IPS-15b (cell line): ENCODE measurements at regions not wholly inside any gene's neighbourhood (a gene's known extent, or its start where the extent isn't known, plus 50 kb on each side); places are given as distances from the start of the nearest gene placed in this dataset.

Source experiments
- H3K27me3 ChIP-seq: one replicate; pipeline ENCODE4 v1.6.1; 2013; ENCODE audit warnings: low read length; ENCODE audit not compliant: control insufficient read depth, insufficient read depth
- H3K36me3 ChIP-seq: one replicate; pipeline ENCODE4 v1.6.1; 2013; ENCODE audit warnings: low read length; ENCODE audit not compliant: control insufficient read depth, insufficient read depth
- H3K4me1 ChIP-seq: one replicate; pipeline ENCODE4 v1.6.1; 2013; ENCODE audit warnings: mild to moderate bottlenecking, low read length; ENCODE audit not compliant: control insufficient read depth, insufficient read depth
- H3K4me3 ChIP-seq: one replicate; pipeline ENCODE4 v1.5.1; 2013; ENCODE audit warnings: low read depth, low read length
- H3K9ac ChIP-seq: one replicate; pipeline ENCODE4 v1.6.1; 2013; ENCODE audit warnings: low read depth, mild to moderate bottlenecking, low read length
- H3K9me3 ChIP-seq: one replicate; pipeline ENCODE4 v1.6.1; 2013; ENCODE audit warnings: mild to moderate bottlenecking, low read length; ENCODE audit not compliant: control insufficient read depth, insufficient read depth

DNA sequence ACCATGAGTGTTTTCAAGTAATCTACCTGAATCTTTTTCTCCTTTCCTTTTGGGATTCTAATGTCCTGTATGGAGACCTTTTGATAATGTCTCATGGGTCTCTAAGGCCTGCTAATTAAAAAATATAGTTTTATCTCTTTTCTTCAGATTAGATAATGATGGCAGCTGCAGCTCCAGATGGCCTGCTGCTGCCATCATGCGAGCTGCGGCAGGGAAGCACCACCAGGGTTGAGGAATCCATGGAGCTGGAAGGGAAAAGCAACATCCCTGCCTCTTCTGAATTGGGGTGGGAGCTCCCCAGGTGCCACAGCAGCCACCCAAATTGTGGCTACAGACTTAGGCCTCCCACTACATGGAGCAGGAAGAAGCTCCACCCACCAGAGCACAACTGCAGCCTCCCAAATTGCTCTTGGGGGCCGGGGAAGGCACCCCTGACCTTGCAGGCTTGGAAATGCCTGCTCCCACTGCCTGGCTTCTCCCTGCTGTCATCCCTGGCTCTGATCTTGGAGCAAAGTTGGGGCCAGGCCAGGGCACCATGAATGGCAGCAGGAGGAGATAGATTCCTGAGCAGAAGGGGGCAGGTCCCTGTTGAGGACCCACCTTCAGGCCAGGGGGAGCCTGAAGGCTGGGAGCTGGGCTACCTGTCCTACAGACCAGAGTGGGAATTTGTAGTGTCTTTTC lies 189.6 kb upstream of the MAN1A1 start:
- Histone ChIP-seq H3K4me3 (no peak overlapping the region), H3K9ac (no peak overlapping the region), H3K4me1 (no peaks in the 10 kb centered on the region), H3K36me3 (no peaks in the 10 kb centered on the region), H3K27me3 (no peaks in the 10 kb centered on the region), H3K9me3 (no peaks in the 10 kb centered on the region)

DNA sequence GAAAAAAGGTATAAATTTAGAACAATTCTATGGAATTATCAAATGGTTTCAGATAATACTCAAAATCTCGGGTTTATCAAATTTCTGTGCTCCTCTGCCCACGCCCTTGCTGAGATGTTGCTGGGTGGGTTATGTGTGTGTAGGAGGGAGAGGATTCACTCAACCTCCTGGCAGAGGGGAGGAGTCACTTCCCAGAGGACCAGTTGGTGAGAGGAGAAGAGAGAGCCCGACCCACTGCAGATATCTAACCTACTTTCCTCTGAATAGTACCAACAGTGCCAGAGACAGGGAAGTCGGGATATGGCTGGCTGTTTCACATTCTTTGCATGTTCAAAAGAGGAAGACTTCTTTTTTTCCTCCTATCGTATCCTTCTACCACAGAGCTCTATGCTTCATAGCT lies 187.1 kb upstream of the MAN1A1 start:
- Histone ChIP-seq H3K4me1 (no peaks in the 10 kb centered on the region), H3K9me3 (no peaks in the 10 kb centered on the region), H3K36me3 (no peaks in the 10 kb centered on the region), H3K27me3 (no peaks in the 10 kb centered on the region), H3K9ac (no peak overlapping the region), H3K4me3 (no peak overlapping the region)

DNA sequence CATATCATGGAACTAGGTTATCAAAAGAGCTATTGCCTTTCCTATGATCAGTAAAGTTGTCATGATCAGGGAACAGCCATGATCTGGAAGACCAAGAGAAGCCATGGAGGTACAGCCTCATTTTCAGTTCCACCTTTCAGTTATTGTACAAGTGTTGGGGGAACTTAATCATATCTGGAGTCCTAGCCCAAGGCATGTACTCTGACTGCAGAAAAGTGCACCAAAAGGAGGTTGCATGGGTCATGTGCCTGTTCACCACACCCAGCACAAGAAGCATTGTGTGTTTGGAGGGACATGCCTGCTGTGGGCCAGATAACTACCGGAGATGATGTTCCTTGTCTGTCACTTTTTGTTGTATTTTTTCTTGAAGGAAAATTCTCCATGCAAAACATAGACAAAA lies 185.8 kb upstream of the MAN1A1 start:
- H3K36me3 ChIP-seq: no peaks in the 10 kb centered on the region
- H3K9ac ChIP-seq: no peak overlapping the region
- no peak overlapping the region for H3K4me3 ChIP-seq
- no peaks in the 10 kb centered on the region for H3K4me1 ChIP-seq
- H3K27me3 ChIP-seq: no peaks in the 10 kb centered on the region
- H3K9me3 ChIP-seq: no peaks in the 10 kb centered on the region

DNA sequence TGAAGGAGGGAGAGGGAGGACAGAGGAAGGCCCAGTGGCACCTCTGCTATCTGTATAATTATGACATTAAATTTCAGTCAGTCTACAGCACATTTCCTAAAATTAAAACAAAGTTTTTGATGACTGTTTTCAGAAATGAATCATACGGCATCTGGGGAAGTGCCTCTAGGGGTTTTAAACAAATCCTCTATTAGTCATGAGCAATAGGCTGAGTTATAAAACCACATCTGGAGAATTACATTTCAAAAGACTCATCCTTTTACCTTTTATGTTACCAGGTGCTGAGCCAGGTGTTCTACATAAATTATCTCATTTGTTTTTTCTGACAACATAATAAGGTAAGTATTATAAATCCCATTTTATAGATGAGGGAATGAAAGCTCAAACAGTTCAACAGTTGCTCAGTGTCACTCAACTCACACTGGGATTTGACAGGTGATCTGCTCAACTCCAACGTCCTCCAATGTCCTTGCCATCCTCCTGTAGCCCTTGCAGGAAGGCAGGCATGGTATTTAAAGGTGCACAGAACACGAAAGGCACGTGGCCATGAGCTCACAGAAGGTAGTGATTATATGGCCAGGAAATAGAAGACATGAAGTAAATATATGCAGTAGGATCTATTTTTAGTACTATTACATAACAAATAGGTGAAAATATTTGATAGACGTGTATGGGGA lies 184.2 kb upstream of the MAN1A1 start:
- Histone ChIP-seq H3K27me3 (no peaks in the 10 kb centered on the region), H3K4me1 (no peaks in the 10 kb centered on the region), H3K36me3 (no peaks in the 10 kb centered on the region), H3K9me3 (no peaks in the 10 kb centered on the region), H3K4me3 (no peak overlapping the region), H3K9ac (no peak overlapping the region)

DNA sequence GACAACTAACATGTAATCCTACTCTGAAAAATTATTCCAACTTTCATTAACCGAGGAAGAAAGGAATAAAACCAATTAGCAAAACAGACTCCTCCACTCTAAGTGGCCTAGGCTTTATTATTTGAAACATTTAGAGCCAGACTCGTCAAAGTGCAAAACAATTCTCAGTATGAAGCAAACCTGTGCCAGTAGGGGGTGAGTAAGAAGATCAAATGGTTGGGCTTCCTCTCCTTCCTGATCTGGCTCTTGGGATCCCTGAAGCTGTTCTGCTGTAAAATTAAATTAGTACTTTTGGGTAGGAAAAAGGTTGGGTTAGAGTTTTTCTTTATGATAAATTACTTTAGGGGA lies 177.6 kb upstream of the MAN1A1 start:
- Histone ChIP-seq H3K27me3 (no peaks in the 10 kb centered on the region), H3K9ac (no peak overlapping the region), H3K36me3 (no peaks in the 10 kb centered on the region), H3K4me3 (no peak overlapping the region), H3K9me3 (no peaks in the 10 kb centered on the region), H3K4me1 (peaks cover 11% of the 10 kb centered on the region)

DNA sequence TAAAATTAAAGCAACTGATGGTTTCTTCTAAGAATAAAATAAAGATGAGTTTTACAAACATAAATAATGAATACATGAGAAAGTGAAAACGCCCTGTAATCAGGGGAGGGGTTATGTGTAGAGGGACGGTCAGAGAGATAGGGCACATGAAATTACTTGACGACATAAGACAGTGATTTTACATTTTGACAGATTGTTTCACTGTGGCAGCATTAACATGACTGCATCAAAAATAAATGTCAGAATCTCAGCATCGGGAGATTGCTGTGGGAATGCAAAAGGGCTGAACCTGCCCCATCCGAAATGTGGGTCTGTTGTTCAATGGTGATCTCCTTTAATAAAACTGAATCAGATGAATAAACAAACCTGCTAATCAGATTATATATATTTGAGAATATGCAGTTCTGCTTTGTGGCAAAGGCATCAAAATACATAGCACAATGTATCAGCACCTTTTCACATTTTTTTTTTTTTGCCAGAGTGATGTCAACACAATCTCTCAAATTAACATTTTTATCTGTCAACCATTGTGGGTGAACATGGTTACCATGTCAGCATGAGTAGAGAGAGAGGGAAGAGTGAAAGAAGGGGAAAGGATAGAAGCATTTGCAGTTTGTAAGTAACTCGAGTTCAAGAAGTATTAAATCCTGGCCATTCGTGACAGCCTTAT lies 177.1 kb upstream of the MAN1A1 start:
- H3K4me1 ChIP-seq: peaks cover 11% of the 10 kb centered on the region
- no peak overlapping the region for H3K4me3 ChIP-seq
- no peaks in the 10 kb centered on the region for H3K36me3 ChIP-seq
- no peak overlapping the region for H3K9ac ChIP-seq
- no peaks in the 10 kb centered on the region for H3K9me3 ChIP-seq
- no peaks in the 10 kb centered on the region for H3K27me3 ChIP-seq

DNA sequence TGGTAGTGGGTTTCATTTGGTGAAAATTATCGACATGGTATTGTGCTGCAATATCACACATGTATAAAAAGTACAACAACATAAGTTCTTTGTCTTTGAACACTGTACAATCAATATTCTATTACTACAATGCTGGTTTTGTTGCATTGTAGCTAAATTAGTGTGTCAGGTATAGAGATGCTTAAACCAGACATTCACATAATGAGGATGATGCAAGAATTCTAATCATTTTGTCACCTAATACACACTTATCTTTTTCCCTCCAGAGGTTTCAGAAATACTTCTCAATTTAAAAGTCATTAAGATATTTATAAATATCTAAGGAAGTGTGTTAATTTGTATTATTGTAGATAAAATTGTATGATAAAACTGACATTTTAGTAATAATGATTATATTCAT lies 174.8 kb upstream of the MAN1A1 start:
- H3K9ac ChIP-seq: no peak overlapping the region
- H3K9me3 ChIP-seq: no peaks in the 10 kb centered on the region
- no peaks in the 10 kb centered on the region for H3K36me3 ChIP-seq
- no peaks in the 10 kb centered on the region for H3K27me3 ChIP-seq
- no peak overlapping the region for H3K4me3 ChIP-seq
- H3K4me1 ChIP-seq: peaks cover 11% of the 10 kb centered on the region

DNA sequence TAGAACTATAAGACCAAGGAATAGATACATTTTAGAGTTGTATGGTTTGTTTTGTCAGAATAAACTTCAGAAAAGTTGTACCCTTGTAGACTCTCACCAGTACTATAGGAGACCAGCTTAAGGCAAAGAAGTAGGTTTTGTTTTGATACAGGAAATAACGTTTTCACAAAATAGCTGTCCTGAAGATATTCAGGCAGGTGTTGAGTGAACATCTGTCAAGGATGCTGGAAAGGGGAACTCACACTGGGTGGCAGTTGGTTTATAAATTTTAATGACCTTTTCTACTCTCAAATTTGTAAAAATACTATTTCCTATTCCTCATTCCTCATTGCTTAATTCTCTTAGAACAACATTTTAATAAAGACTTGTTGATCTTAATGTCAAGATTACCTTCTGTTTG lies 174.0 kb upstream of the MAN1A1 start:
- Histone ChIP-seq H3K4me1 (peaks cover 11% of the 10 kb centered on the region), H3K4me3 (no peak overlapping the region), H3K36me3 (no peaks in the 10 kb centered on the region), H3K9me3 (no peaks in the 10 kb centered on the region), H3K9ac (no peak overlapping the region), H3K27me3 (no peaks in the 10 kb centered on the region)

DNA sequence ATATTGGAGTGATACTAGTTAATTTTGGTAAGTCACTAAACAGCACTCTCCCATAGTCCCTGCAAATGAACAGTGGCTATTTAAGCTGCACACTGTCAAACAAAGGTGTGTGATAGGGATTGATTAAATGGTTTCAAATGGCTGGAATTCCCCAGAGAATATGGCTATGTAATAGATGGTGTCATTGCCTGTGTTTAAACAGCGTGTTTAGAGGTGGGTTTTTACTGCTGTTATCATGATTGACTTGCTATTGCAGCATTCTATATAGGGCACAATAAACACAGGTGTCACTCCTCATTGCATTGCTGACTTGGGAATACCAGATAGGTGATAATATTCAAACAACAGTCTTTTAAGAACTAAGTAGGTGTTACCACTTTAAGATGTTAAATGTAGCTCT lies 171.7 kb upstream of the MAN1A1 start:
- no peaks in the 10 kb centered on the region for H3K27me3 ChIP-seq
- H3K9ac ChIP-seq: no peak overlapping the region
- no peaks in the 10 kb centered on the region for H3K4me1 ChIP-seq

DNA sequence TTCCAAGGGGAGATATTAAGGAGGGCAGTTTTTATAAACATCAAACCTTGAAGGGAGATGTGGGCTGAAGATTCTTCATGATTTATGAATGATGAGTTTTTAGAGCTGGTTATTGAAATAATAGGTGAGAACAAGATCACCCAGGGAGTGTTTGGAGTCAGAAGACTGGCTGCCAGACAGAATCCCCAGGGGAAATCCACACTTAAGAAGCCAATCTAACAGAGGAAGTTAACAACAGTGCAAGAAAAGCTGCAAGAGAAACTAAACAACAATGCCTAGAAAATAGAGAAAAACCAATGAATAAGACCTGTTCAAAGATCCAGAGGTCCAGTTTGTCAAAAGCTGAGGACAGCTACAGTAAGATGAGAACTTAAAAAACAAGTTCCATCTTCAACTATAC lies 167.9 kb upstream of the MAN1A1 start:
- no peaks in the 10 kb centered on the region for H3K4me1 ChIP-seq
- no peaks in the 10 kb centered on the region for H3K9me3 ChIP-seq
- H3K36me3 ChIP-seq: no peaks in the 10 kb centered on the region
- H3K4me3 ChIP-seq: no peak overlapping the region
- H3K9ac ChIP-seq: no peak overlapping the region
- H3K27me3 ChIP-seq: no peaks in the 10 kb centered on the region

More for the DNA sequence above, 171.7 kb upstream of the MAN1A1 start:
- Histone ChIP-seq H3K9me3 (no peaks in the 10 kb centered on the region), H3K4me3 (no peak overlapping the region), H3K36me3 (no peaks in the 10 kb centered on the region)

DNA sequence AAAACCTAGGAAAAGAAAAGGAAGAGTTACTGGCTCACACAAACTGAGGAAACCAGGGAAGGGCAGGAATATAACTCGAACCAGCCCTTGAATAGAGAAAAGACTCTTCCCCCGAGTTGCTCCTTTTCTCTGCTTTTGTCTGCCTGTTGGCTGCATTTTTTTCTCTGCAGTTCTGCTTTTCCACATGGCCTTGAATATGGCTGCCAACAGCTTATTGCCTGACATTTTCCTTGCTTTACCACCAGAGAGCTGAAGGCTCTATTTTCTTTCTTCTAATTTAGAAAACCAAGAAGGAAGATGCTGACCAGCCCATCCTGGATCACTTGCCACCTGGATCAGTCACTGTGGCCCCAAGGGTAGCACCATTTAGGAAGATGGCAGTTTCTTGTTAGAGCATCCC lies 164.8 kb upstream of the MAN1A1 start:
- Histone ChIP-seq H3K4me3 (no peak overlapping the region), H3K9ac (no peak overlapping the region), H3K36me3 (no peaks in the 10 kb centered on the region), H3K27me3 (no peaks in the 10 kb centered on the region), H3K9me3 (no peaks in the 10 kb centered on the region), H3K4me1 (no peaks in the 10 kb centered on the region)

DNA sequence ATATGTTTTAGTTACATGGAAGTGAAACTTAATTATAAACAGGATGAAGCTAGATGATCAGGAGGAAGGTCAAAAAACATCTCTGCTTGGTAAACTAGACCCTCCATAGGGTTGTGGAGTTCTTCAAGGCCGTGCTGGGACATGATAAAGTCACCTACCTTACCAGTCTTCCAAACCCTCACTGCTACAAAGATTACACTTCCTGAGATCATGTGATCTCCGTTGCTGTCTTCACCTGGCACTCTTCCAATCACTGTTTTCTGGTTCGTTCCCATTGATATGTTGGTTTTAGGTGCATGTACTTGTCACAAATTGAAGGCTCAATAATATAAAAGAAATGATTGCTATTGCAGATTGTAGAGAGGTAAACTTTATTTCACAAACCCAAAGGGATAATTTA lies 161.5 kb upstream of the MAN1A1 start:
- H3K36me3 ChIP-seq: no peaks in the 10 kb centered on the region
- H3K4me3 ChIP-seq: no peak overlapping the region
- no peaks in the 10 kb centered on the region for H3K9me3 ChIP-seq
- no peak overlapping the region for H3K9ac ChIP-seq
- no peaks in the 10 kb centered on the region for H3K27me3 ChIP-seq
- H3K4me1 ChIP-seq: no peaks in the 10 kb centered on the region
